ENCODE measurements at regions not wholly inside any gene's neighbourhood (a gene's known extent, or its start where the extent isn't known, plus 50 kb on each side); places are given as distances from the start of the nearest gene placed in this dataset.

- TF ChIP-seq TBP (IDR thresholded peaks at IDR 0.05; ENCODE audit: low read depth, low read length) (no peak), POU5F1 (IDR thresholded peaks at IDR 0.05; ENCODE audit: low read depth, low read length) (no peak), USF2 (IDR thresholded peaks at IDR 0.05; ENCODE audit: low read length) (no peak), POLR2A (IDR thresholded peaks at IDR 0.05; ENCODE audit: control extremely low read depth in 1 of 2, low read depth in 2 of 2, low read length in 2 of 2) (peak in 1 of 2 experiments; percentile 59; a peak in 2 of 3 replicates), BCL11A (IDR thresholded peaks at IDR 0.05; ENCODE audit: low read depth in 2 of 2, low read length in 2 of 2) (no peak), CTCF (IDR thresholded peaks at IDR 0.05; ENCODE audit: control extremely low read depth in 1 of 3, insufficient read depth in 1 of 3, low read depth in 1 of 3, low read length in 3 of 3) (no peak), RXRA (IDR thresholded peaks at IDR 0.05; ENCODE audit: insufficient read depth, low read depth, low read length) (no peak), KDM1A (IDR thresholded peaks at IDR 0.05; ENCODE audit: borderline replicate concordance, low read length) (no peak), EZH2 (IDR thresholded peaks at IDR 0.05; ENCODE audit: low read depth, low read length, severe bottlenecking) (no peak), CEBPB (IDR thresholded peaks at IDR 0.05; ENCODE audit: low read depth, low read length) (no peak), RAD21 (IDR thresholded peaks at IDR 0.05 in 1 of 2, conservative IDR thresholded peaks at IDR 0.05 in 1 of 2; ENCODE audit: low read depth in 2 of 2, low read length in 2 of 2) (no peak), SUZ12 (IDR thresholded peaks at IDR 0.05; ENCODE audit: low read length) (peak; percentile 13; the same call in 1 of the 2 replicates), RNF2 (IDR thresholded peaks at IDR 0.05; ENCODE audit: borderline replicate concordance, low read depth, low read length, missing control alignments, poor library complexity, severe bottlenecking) (no peak), PHF8 (conservative IDR thresholded peaks at IDR 0.05; ENCODE audit: low read depth, low read length) (peak; percentile 29; the same call in 1 of the 2 replicates), RBBP5 (IDR thresholded peaks at IDR 0.05; ENCODE audit: borderline replicate concordance, low read depth, low read length) (no peak), TAF7 (optimal IDR thresholded peaks at IDR 0.05; ENCODE audit: borderline replicate concordance, low read depth, low read length) (no peak), TAF1 (IDR thresholded peaks at IDR 0.05; ENCODE audit: low read depth, low read length) (no peak), RFX5 (IDR thresholded peaks at IDR 0.05; ENCODE audit: borderline replicate concordance, low read depth, low read length) (no peak), MAFK (IDR thresholded peaks at IDR 0.05; ENCODE audit: low read depth, low read length) (no peak), JUN (IDR thresholded peaks at IDR 0.05; ENCODE audit: low read depth, low read length) (no peak), SIX5 (IDR thresholded peaks at IDR 0.05; ENCODE audit: low read depth, low read length) (no peak)
These were observed 124.7 kb upstream of the ZNF516 start (continued) for GRCh38 chr18:76619621-76620315.

All from H1 (cell line).